Upper lobe of right lung (tissue), 1 donor: ENCODE measurements at regions not wholly inside any gene's neighbourhood (a gene's known extent, or its start where the extent isn't known, plus 50 kb on each side); places are given as distances from the start of the nearest gene placed in this dataset.

ENCODE experiments used
- ATAC-seq: fragments of 200-7000 bp; cut with Tn5 transposase; one replicate; pipeline ENCODE4 v1.9.1; 2020; ENCODE audit warnings: mild to moderate bottlenecking, moderate library complexity
- DNase-seq: peaks from one replicate; pipeline ENCODE4 v3.0.0-alpha.2; 2020
- H3K27ac ChIP-seq: fragments of 200-600 bp; one replicate; pipeline ENCODE4 v1.8.0; 2022
- H3K27me3 ChIP-seq: fragments of 200-600 bp; one replicate; pipeline ENCODE4 v1.8.0; 2022; ENCODE audit warnings: mild to moderate bottlenecking
- H3K36me3 ChIP-seq: fragments of 200-600 bp; one replicate; pipeline ENCODE4 v1.8.0; 2022
- H3K4me1 ChIP-seq: fragments of 200-600 bp; one replicate; pipeline ENCODE4 v1.8.0; 2022
- H3K4me3 ChIP-seq: fragments of 200-600 bp; one replicate; pipeline ENCODE4 v1.8.0; 2022; ENCODE audit warnings: mild to moderate bottlenecking
- H3K9me3 ChIP-seq: fragments of 200-600 bp; one replicate; pipeline ENCODE4 v1.8.0; 2022
- intact Hi-C: fragments of 100-400 bp; cut with DNase I; formaldehyde crosslinking; loops from one replicate; pipeline ENCODE4 v1.11.0; 2022
- TF ChIP-seq, protein P1 (sequence below): fragments of 200-600 bp; IDR thresholded peaks from one replicate; pipeline ENCODE4 v1.8.0; 2022; ENCODE audit warnings: antibody characterized with exemption
- donor health status: DM: no; HTN: yes; CAD: no; lungs with severe emphysema.

DNA sequence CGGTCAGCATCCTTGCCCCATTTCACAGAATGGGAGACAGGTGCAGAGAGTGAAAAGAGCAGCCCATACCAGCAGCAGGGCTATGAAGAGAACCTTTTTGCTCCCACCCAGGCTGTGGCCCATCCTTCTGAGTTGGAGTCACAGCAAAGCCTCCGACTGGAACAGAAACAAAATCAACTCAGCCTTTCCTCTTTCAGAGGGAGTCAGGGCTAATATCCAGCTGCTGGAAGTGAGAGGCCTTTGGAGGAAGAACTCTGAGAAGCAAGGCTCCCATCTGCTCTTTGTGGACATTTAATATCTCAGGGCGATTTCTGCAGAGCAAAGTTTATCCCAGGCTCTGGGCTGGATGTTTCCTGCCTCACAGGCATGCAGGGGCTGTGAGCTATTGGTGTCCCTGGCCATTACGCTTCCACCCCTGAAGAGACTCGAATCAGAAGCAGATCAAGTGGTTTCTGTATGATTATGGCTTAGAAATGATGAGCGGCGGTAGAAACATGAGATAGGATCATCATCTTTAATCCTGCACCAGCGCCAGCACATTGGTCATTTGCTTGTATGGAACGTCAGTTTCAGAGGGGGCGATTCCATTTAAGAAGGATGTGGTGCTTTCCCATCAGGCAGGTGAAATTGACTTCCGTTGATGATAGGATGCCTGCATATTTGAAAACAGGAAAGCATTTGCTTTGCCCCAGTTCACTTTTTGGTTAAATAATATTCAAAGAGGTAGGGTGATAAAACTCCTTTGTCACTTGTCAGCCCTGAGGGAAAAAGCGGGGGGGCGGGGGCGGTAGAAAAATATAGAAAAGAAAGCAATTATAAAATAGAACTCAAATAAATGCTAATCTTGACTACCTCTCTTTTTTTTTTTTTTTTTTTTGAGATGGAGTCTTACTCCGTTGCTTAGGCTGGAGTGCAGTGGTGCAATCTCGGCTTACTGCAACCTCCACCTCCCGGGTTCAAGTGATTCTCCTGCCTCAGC lies 152.4 kb downstream of the LRRC30 start:
- no peaks in the 10 kb centered on the region for H3K27me3 ChIP-seq

GRCh38 chr18:7388741-7389140 lies 157.9 kb downstream of the LRRC30 start:
- no peaks in the 10 kb centered on the region for H3K4me1 ChIP-seq
- DNase-seq (no peak), ATAC-seq (no peak)
- TF ChIP-seq, protein P1, sequence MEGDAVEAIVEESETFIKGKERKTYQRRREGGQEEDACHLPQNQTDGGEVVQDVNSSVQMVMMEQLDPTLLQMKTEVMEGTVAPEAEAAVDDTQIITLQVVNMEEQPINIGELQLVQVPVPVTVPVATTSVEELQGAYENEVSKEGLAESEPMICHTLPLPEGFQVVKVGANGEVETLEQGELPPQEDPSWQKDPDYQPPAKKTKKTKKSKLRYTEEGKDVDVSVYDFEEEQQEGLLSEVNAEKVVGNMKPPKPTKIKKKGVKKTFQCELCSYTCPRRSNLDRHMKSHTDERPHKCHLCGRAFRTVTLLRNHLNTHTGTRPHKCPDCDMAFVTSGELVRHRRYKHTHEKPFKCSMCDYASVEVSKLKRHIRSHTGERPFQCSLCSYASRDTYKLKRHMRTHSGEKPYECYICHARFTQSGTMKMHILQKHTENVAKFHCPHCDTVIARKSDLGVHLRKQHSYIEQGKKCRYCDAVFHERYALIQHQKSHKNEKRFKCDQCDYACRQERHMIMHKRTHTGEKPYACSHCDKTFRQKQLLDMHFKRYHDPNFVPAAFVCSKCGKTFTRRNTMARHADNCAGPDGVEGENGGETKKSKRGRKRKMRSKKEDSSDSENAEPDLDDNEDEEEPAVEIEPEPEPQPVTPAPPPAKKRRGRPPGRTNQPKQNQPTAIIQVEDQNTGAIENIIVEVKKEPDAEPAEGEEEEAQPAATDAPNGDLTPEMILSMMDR = no peak
- no peak overlapping the region for H3K27ac ChIP-seq
- H3K9me3 ChIP-seq = no peaks in the 10 kb centered on the region
- no peaks in the 10 kb centered on the region for H3K27me3 ChIP-seq
- no peaks in the 10 kb centered on the region for H3K36me3 ChIP-seq
- intact Hi-C loops = no loop called here
- no peak overlapping the region for H3K4me3 ChIP-seq

More for the DNA sequence above, 152.4 kb downstream of the LRRC30 start:
- TF ChIP-seq, protein P1 = no peak
- H3K4me3 ChIP-seq = no peak overlapping the region
- H3K36me3 ChIP-seq = no peaks in the 10 kb centered on the region
- no peak for ATAC-seq
- no peak for DNase-seq
- no peaks in the 10 kb centered on the region for H3K4me1 ChIP-seq
- intact Hi-C loops = no loop called here
- H3K9me3 ChIP-seq = no peaks in the 10 kb centered on the region
- no peak overlapping the region for H3K27ac ChIP-seq

GRCh38 chr18:7390731-7391492 lies 160.0 kb downstream of the LRRC30 start:
- TF ChIP-seq, protein P1 = no peak
- no peak overlapping the region for H3K27ac ChIP-seq
- no peak overlapping the region for H3K4me3 ChIP-seq
- no peaks in the 10 kb centered on the region for H3K9me3 ChIP-seq
- no peak for DNase-seq
- no peak for ATAC-seq
- H3K4me1 ChIP-seq = no peaks in the 10 kb centered on the region
- intact Hi-C loops = no loop called here
- H3K27me3 ChIP-seq = no peaks in the 10 kb centered on the region
- H3K36me3 ChIP-seq = no peaks in the 10 kb centered on the region

DNA sequence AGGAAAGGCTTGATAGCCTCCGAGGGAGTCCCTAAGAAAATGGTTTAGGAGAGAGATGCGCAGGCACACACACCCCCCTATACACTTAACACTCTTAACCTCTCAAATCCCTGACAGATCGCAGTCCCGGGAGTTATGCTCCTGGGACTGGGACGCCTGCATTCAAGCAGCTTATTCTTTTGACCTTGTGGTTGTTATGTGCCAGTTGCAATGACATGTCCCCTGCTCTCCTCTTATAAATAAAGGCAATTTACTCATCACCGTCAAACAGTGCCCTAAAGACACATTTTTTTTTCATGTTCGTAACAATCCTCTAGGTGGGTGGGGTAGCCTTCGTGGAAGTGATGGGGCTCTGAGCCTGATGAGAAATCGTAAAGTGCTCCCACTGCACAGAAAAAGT lies 162.2 kb downstream of the LRRC30 start:
- ATAC-seq = no peak
- Histone ChIP-seq H3K36me3 (no peaks in the 10 kb centered on the region), H3K27ac (no peak overlapping the region), H3K9me3 (no peaks in the 10 kb centered on the region), H3K4me1 (no peaks in the 10 kb centered on the region), H3K4me3 (no peak overlapping the region), H3K27me3 (no peaks in the 10 kb centered on the region)
- DNase-seq = no peak
- TF ChIP-seq, protein P1 = no peak
- intact Hi-C loops = no loop called here

GRCh38 chr18:7394050-7394659 lies 163.3 kb downstream of the LRRC30 start:
- ATAC-seq (no peak), DNase-seq (no peak)
- H3K27me3 ChIP-seq = no peaks in the 10 kb centered on the region
- no peak overlapping the region for H3K4me3 ChIP-seq
- no peaks in the 10 kb centered on the region for H3K4me1 ChIP-seq
- TF ChIP-seq, protein P1 = no peak
- no peak overlapping the region for H3K27ac ChIP-seq
- H3K9me3 ChIP-seq = no peaks in the 10 kb centered on the region
- H3K36me3 ChIP-seq = no peaks in the 10 kb centered on the region
- intact Hi-C loops = no loop called here
